ENCODE measurements at regions not wholly inside any gene's neighbourhood (a gene's known extent, or its start where the extent isn't known, plus 50 kb on each side); places are given as distances from the start of the nearest gene placed in this dataset.

GRCh38 chr19:32219881-32220472 lies 125.4 kb upstream of the ZNF507 start:
- H3K4me1 Mint-ChIP-seq: peaks cover 7% of the 10 kb centered on the region
- H3K9me3 Mint-ChIP-seq: no peaks in the 10 kb centered on the region
- peaks cover 25% of the 10 kb centered on the region for H3K27me3 Mint-ChIP-seq
- no peak overlapping the region for H3K27ac Mint-ChIP-seq
- no peak overlapping the region for H3K4me3 Mint-ChIP-seq
- H3K36me3 Mint-ChIP-seq: no peaks in the 10 kb centered on the region

GRCh38 chr19:32220951-32221350 lies 124.5 kb upstream of the ZNF507 start:
- Mint-ChIP-seq H3K4me3 (no peak overlapping the region), H3K27ac (no peak overlapping the region), H3K4me1 (peaks cover 7% of the 10 kb centered on the region), H3K27me3 (peaks cover 24% of the 10 kb centered on the region), H3K9me3 (no peaks in the 10 kb centered on the region), H3K36me3 (no peaks in the 10 kb centered on the region)

GRCh38 chr19:32222556-32222955 lies 122.9 kb upstream of the ZNF507 start:
- Mint-ChIP-seq H3K27me3 (peaks cover 24% of the 10 kb centered on the region), H3K36me3 (no peaks in the 10 kb centered on the region), H3K27ac (no peak overlapping the region), H3K4me3 (no peak overlapping the region), H3K9me3 (no peaks in the 10 kb centered on the region), H3K4me1 (peaks cover 7% of the 10 kb centered on the region)

DNA sequence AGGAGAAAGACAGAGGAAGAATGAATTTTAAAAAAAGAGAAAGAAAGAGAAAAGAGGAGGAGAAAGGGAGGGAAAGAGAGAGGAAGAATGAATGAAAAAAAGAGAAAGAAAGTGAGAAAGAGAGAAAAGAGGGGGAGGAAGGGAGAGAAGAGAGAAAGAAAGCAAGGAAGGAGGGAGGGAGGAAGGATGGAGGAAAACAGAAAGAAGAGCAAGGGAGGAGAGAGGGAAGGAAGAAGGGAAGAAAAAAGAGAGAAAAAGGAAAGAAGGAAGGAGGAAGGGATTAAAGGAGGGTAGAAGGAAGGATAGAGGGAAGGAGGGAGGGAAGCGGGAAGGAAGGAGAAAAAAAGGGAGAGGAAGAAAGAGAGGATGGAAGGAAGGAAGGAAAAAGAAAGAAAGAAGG lies 122.3 kb upstream of the ZNF507 start:
- H3K27me3 Mint-ChIP-seq: peaks cover 24% of the 10 kb centered on the region

DNA sequence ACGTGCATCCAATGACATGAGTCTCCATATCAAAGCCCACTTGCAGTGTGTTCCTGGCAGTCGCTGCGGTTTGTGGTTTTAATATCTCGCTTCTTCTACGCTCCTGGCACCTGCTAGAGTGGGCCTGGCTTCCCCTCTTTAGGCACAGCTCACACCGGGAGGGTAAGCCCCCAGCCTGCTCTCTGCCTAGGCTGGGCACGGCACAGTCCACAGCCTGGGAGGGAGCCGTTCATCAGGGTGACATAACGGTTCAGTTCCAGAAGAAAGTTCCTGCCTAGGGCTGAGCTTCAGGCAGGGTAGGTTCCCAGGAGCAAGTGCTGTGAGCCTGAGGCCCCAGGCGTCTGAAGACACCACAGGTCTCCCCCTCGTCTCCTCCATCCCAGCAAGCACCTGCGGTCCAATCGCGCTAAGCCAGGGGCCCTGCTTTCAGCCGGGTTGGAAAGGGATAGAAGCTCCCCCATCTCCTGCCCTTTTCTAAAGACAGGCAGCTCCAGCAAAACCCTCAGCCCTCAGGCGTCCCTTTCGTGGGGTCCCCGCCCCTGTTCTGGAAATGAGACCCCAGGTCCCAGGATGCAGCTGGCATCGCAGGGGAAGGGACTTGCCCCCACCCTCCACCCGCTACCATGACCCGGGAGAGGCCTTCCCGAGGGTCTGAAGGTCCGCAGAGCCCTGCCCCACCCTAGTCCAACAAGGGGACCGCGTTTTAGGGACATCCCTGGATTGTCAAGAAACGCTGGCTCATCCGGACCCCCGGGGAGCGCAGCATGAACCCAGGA lies 121.6 kb upstream of the ZNF507 start:
- Mint-ChIP-seq H3K27ac (no peak overlapping the region), H3K9me3 (no peaks in the 10 kb centered on the region), H3K27me3 (peaks cover 22% of the 10 kb centered on the region), H3K36me3 (no peaks in the 10 kb centered on the region), H3K4me1 (peaks cover 7% of the 10 kb centered on the region), H3K4me3 (no peak overlapping the region)

More for the DNA sequence above, 122.3 kb upstream of the ZNF507 start:
- no peaks in the 10 kb centered on the region for H3K9me3 Mint-ChIP-seq
- H3K4me1 Mint-ChIP-seq: peaks cover 7% of the 10 kb centered on the region
- no peak overlapping the region for H3K27ac Mint-ChIP-seq
- no peak overlapping the region for H3K4me3 Mint-ChIP-seq
- no peaks in the 10 kb centered on the region for H3K36me3 Mint-ChIP-seq

DNA sequence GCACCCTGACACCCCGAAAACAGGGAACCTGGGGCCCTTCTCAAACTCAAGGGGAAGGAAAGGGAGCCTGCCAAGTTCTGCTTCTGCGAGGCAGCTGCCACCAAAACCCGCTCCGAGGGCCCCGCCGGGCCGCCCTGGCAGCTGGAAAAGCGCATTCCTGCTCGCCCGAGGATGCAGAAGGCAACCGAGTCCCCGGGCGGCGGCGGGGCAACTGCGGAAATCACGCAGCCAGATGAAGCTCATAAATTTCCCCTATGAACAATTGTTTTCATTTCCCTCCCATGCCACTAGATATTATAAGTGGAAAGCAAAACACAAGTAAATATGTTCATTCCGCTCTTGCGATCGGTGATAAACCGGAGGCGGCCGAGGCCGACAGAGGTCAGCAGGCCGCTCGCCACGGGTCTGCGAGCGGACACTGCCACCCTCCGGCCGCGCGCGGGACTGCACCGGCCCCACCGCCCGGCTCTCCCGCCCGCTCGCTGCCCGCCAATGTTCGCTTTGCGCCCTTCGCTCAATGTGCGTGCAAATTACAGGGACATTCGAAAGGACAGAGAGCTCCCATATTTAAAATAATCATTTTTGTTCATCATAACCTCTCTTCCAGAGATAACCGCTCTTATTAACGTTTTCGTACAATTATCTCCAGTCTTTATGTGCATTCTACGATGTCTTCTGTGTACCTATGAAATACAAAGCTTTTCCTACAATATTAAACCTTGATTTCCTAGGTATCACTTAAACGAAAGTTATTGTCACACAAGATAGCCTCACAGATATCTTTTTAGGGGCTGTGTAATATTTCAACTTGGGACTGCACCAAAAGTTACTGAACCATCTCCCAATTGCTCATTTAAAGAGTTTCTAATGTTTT lies 120.8 kb upstream of the ZNF507 start:
- no peaks in the 10 kb centered on the region for H3K9me3 Mint-ChIP-seq
- H3K4me1 Mint-ChIP-seq: peaks cover 7% of the 10 kb centered on the region
- no peaks in the 10 kb centered on the region for H3K36me3 Mint-ChIP-seq
- H3K27me3 Mint-ChIP-seq: peaks cover 22% of the 10 kb centered on the region
- H3K27ac Mint-ChIP-seq: no peak overlapping the region
- H3K4me3 Mint-ChIP-seq: peak overlapping the region; percentile 83

- H3K36me3 Mint-ChIP-seq: no peaks in the 10 kb centered on the region
- peaks cover 17% of the 10 kb centered on the region for H3K27me3 Mint-ChIP-seq
- no peaks in the 10 kb centered on the region for H3K9me3 Mint-ChIP-seq
- no peak overlapping the region for H3K27ac Mint-ChIP-seq
- peaks cover 7% of the 10 kb centered on the region for H3K4me1 Mint-ChIP-seq
- no peak overlapping the region for H3K4me3 Mint-ChIP-seq
These were observed 117.7 kb upstream of the ZNF507 start for GRCh38 chr19:32227561-32228165.

DNA sequence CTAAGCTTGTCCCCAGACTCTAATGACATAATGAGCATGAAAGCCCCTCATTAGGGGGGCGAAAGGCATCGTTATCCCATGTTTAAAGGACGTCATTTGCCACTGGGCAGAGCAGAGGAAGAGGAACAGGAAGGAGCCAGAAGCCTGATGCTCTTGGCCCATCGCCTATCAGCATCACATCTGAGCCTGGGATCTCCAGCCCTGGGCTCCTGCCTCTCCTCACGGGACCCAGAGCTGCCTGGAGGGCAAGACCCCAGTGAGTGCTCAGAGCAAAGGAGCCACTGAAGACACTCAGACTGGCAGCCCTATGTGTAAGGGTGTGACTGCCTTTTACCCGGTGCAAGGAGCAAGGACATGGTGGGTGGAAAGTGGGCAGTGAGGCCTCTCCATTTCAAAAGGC lies 115.0 kb upstream of the ZNF507 start:
- Mint-ChIP-seq H3K4me3 (no peak overlapping the region), H3K4me1 (no peaks in the 10 kb centered on the region), H3K9me3 (no peaks in the 10 kb centered on the region), H3K36me3 (no peaks in the 10 kb centered on the region), H3K27ac (no peak overlapping the region), H3K27me3 (peaks cover 10% of the 10 kb centered on the region)

GRCh38 chr19:32231020-32231419 lies 114.4 kb upstream of the ZNF507 start:
- H3K4me3 Mint-ChIP-seq: no peak overlapping the region
- no peaks in the 10 kb centered on the region for H3K9me3 Mint-ChIP-seq
- H3K27me3 Mint-ChIP-seq: peaks cover 13% of the 10 kb centered on the region
- no peaks in the 10 kb centered on the region for H3K4me1 Mint-ChIP-seq
- no peak overlapping the region for H3K27ac Mint-ChIP-seq
- no peaks in the 10 kb centered on the region for H3K36me3 Mint-ChIP-seq

GRCh38 chr19:32231691-32232090 lies 113.7 kb upstream of the ZNF507 start:
- Mint-ChIP-seq H3K4me1 (no peaks in the 10 kb centered on the region), H3K4me3 (no peak overlapping the region), H3K27me3 (peaks cover 13% of the 10 kb centered on the region), H3K36me3 (no peaks in the 10 kb centered on the region), H3K27ac (no peak overlapping the region), H3K9me3 (no peaks in the 10 kb centered on the region)

- H3K36me3 Mint-ChIP-seq: no peaks in the 10 kb centered on the region
- H3K4me1 Mint-ChIP-seq: no peaks in the 10 kb centered on the region
- H3K27ac Mint-ChIP-seq: no peak overlapping the region
- H3K9me3 Mint-ChIP-seq: no peaks in the 10 kb centered on the region
- H3K27me3 Mint-ChIP-seq: peaks cover 13% of the 10 kb centered on the region
- H3K4me3 Mint-ChIP-seq: no peak overlapping the region
These were observed 113.0 kb upstream of the ZNF507 start for GRCh38 chr19:32232449-32232848.

- Mint-ChIP-seq H3K9me3 (no peaks in the 10 kb centered on the region), H3K36me3 (no peaks in the 10 kb centered on the region), H3K27me3 (peaks cover 13% of the 10 kb centered on the region), H3K4me3 (no peak overlapping the region), H3K4me1 (no peaks in the 10 kb centered on the region), H3K27ac (no peak overlapping the region)
These were observed 112.3 kb upstream of the ZNF507 start for GRCh38 chr19:32233091-32233490.

GRCh38 chr19:32233885-32234284 lies 111.5 kb upstream of the ZNF507 start:
- Mint-ChIP-seq H3K4me1 (no peaks in the 10 kb centered on the region), H3K27me3 (peaks cover 13% of the 10 kb centered on the region), H3K27ac (no peak overlapping the region), H3K9me3 (no peaks in the 10 kb centered on the region), H3K4me3 (no peak overlapping the region), H3K36me3 (no peaks in the 10 kb centered on the region)

GRCh38 chr19:32234663-32235217 lies 110.7 kb upstream of the ZNF507 start:
- no peak overlapping the region for H3K4me3 Mint-ChIP-seq
- H3K27me3 Mint-ChIP-seq: peaks cover 10% of the 10 kb centered on the region
- H3K27ac Mint-ChIP-seq: no peak overlapping the region
- H3K4me1 Mint-ChIP-seq: no peaks in the 10 kb centered on the region
- H3K36me3 Mint-ChIP-seq: no peaks in the 10 kb centered on the region
- no peaks in the 10 kb centered on the region for H3K9me3 Mint-ChIP-seq

- peaks cover 7% of the 10 kb centered on the region for H3K27me3 Mint-ChIP-seq
- H3K9me3 Mint-ChIP-seq: no peaks in the 10 kb centered on the region
- no peak overlapping the region for H3K4me3 Mint-ChIP-seq
- H3K27ac Mint-ChIP-seq: no peak overlapping the region
- H3K4me1 Mint-ChIP-seq: no peaks in the 10 kb centered on the region
- no peaks in the 10 kb centered on the region for H3K36me3 Mint-ChIP-seq
These were observed 107.3 kb upstream of the ZNF507 start for GRCh38 chr19:32238076-32238475.
